Endothelial cell (in vitro differentiated cells): ENCODE measurements at regions not wholly inside any gene's neighbourhood (a gene's known extent, or its start where the extent isn't known, plus 50 kb on each side); places are given as distances from the start of the nearest gene placed in this dataset.

Source experiments
- DNase-seq: peaks from one replicate; pipeline ENCODE4 v3.0.0; 2021; ENCODE audit warnings: low spot score
- H3K27ac Mint-ChIP-seq: one replicate; pipeline ENCODE4 v1.8.0; 2021; ENCODE audit warnings: mixed read lengths, inconsistent platforms; ENCODE audit not compliant: unreplicated experiment
- H3K27me3 Mint-ChIP-seq: one replicate; pipeline ENCODE4 v1.8.0; 2021; ENCODE audit warnings: mild to moderate bottlenecking, moderate library complexity, mixed read lengths, inconsistent platforms; ENCODE audit not compliant: unreplicated experiment
- H3K36me3 Mint-ChIP-seq: one replicate; pipeline ENCODE4 v1.8.0; 2021; ENCODE audit warnings: mild to moderate bottlenecking, low read depth, mixed read lengths, inconsistent platforms; ENCODE audit not compliant: unreplicated experiment
- H3K4me1 Mint-ChIP-seq: one replicate; pipeline ENCODE4 v1.8.0; 2021; ENCODE audit warnings: mild to moderate bottlenecking, mixed read lengths, inconsistent platforms; ENCODE audit not compliant: unreplicated experiment
- H3K4me3 Mint-ChIP-seq: one replicate; pipeline ENCODE4 v1.8.0; 2021; ENCODE audit warnings: mild to moderate bottlenecking, mixed read lengths, inconsistent platforms; ENCODE audit not compliant: unreplicated experiment
- H3K9me3 Mint-ChIP-seq: one replicate; pipeline ENCODE4 v1.8.0; 2021; ENCODE audit warnings: mixed read lengths, inconsistent platforms; ENCODE audit not compliant: unreplicated experiment
- TF ChIP-seq, protein P1 (sequence below): fragments of 200-600 bp; sonication (generic); IDR thresholded peaks from one replicate; pipeline ENCODE4 v1.5.0; 2021; ENCODE audit warnings: antibody characterized with exemption; ENCODE audit not compliant: unreplicated experiment

DNA sequence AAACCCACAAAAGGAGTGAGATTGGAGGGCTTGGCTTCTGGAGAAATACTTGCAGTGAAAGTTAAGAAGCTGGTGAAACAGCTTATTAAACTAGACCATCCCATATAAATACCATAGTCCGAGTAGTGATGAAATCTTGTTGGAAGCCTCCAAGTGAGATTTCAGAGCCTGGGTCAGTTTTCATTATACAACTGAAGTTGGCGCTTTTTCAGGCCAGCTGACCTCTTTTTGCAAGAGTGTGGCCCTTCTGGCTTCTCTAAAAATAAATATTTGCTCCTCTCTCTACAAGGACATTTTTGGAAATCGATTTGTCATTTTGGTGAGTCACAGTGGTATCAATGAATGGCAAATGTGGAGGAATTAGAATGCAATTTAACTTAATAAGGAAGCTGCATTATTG, 51.2 kb upstream of the THRB start:
- no peaks in the 10 kb centered on the region for H3K36me3 Mint-ChIP-seq
- H3K27ac Mint-ChIP-seq: no peak overlapping the region
- no peak overlapping the region for H3K4me3 Mint-ChIP-seq
- no peaks in the 10 kb centered on the region for H3K4me1 Mint-ChIP-seq
- TF ChIP-seq, protein P1, sequence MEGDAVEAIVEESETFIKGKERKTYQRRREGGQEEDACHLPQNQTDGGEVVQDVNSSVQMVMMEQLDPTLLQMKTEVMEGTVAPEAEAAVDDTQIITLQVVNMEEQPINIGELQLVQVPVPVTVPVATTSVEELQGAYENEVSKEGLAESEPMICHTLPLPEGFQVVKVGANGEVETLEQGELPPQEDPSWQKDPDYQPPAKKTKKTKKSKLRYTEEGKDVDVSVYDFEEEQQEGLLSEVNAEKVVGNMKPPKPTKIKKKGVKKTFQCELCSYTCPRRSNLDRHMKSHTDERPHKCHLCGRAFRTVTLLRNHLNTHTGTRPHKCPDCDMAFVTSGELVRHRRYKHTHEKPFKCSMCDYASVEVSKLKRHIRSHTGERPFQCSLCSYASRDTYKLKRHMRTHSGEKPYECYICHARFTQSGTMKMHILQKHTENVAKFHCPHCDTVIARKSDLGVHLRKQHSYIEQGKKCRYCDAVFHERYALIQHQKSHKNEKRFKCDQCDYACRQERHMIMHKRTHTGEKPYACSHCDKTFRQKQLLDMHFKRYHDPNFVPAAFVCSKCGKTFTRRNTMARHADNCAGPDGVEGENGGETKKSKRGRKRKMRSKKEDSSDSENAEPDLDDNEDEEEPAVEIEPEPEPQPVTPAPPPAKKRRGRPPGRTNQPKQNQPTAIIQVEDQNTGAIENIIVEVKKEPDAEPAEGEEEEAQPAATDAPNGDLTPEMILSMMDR: no peak
- no peaks in the 10 kb centered on the region for H3K27me3 Mint-ChIP-seq
- no peak for DNase-seq
- no peaks in the 10 kb centered on the region for H3K9me3 Mint-ChIP-seq

DNA sequence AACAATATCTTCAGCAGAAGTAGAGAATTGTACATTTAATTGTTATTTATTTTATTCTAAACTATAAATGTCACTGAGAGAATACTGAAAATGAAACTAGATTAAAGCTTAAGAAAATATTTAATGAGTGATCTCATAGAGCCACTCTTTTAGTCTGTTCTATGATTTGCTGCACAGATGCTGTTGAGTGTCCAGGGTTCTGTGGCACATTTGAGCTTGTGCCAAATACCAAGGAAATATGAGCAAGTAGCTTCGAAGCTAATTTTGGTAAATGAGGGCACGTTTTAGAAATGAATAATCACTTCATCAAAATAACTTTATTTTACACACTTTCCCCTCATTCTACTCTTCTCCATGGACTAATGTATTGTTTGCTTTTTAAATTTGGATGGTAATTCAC, 53.6 kb upstream of the THRB start:
- Mint-ChIP-seq H3K27ac (no peak overlapping the region), H3K36me3 (no peaks in the 10 kb centered on the region), H3K4me3 (no peak overlapping the region), H3K27me3 (no peaks in the 10 kb centered on the region), H3K9me3 (no peaks in the 10 kb centered on the region), H3K4me1 (no peaks in the 10 kb centered on the region)
- TF ChIP-seq, protein P1: no peak
- DNase-seq: no peak

DNA sequence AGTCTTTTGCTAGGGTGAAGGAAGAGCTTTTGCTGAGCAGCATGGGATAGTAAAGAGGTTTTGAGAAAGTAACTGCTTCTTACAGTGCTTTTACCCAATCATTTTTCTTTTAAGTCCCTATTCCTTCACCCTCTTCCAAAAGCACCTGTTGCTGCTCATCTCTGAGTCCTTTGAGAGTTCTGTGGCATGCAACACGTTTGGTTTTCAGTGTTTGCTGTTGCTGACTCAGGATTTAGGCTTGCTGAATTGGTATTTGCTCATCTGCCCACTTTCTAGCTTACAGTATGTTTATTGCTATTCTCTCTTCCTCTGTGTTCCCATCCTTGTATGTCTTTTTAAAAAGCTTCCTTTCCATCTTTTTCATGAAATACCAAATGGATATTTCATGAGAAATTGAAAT, 55.9 kb upstream of the THRB start:
- Mint-ChIP-seq H3K4me3 (no peak overlapping the region), H3K36me3 (no peaks in the 10 kb centered on the region), H3K9me3 (no peaks in the 10 kb centered on the region), H3K27me3 (no peaks in the 10 kb centered on the region), H3K4me1 (no peaks in the 10 kb centered on the region), H3K27ac (no peak overlapping the region)
- no peak for DNase-seq
- TF ChIP-seq, protein P1: no peak

DNA sequence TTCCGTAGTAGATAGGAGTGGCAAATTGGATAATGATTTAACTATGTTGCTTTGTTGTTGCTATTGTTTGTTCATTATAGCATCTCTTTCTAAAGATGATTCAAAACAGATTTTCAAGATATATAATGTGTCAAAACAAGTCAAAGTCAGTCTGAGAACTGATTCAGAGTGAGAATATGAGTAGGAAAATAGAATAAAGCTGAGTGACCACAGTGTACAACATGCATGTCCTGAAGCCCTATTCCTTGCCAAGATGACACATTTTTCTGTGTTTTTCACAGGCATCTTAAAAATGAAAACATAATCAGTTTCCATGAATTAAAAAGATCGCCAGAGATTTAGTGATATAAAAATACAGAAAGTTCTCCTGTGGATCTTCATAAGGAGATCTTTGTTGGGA, 57.0 kb upstream of the THRB start:
- Mint-ChIP-seq H3K27ac (no peak overlapping the region), H3K9me3 (no peaks in the 10 kb centered on the region), H3K36me3 (no peaks in the 10 kb centered on the region), H3K4me1 (no peaks in the 10 kb centered on the region), H3K4me3 (no peak overlapping the region), H3K27me3 (no peaks in the 10 kb centered on the region)
- TF ChIP-seq, protein P1: no peak
- no peak for DNase-seq

DNA sequence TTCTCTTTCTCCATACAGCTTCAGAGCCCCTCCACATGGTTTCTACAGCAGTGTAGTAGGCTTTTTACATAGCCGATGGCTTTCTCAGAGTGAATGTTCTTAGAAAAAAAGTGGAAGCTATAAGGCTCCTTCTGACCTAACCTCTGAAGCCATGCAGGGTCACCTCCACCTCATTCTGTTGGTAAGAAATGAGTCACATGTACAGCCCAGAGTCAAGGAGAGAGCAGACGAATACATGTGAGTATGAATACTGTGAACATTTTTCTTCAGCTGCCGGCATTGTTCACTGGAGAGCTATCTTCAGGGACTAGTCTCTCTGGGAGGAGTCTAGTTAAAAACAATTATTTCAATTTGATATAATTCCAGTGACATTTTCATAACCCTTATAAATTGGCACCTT, 68.2 kb upstream of the THRB start:
- Mint-ChIP-seq H3K27ac (no peak overlapping the region), H3K9me3 (no peaks in the 10 kb centered on the region), H3K4me1 (no peaks in the 10 kb centered on the region)

More for the DNA sequence above, 68.2 kb upstream of the THRB start:
- Mint-ChIP-seq H3K36me3 (no peaks in the 10 kb centered on the region), H3K4me3 (no peak overlapping the region), H3K27me3 (no peaks in the 10 kb centered on the region)
- DNase-seq: no peak
- TF ChIP-seq, protein P1: no peak
